ENCODE measurements at regions not wholly inside any gene's neighbourhood (a gene's known extent, or its start where the extent isn't known, plus 50 kb on each side); places are given as distances from the start of the nearest gene placed in this dataset.
A peak's percentile ranks its signal among the peaks of the same experiment; 100 is the strongest.

GRCh38 chr9:126146254-126147145 lies 180.1 kb upstream of the MVB12B start:
- Histone ChIP-seq H3K9me3 (replicated peaks; ENCODE audit: control insufficient read depth, insufficient read depth, low read length) (no peaks in the 10 kb centered on the region; the same call in 2 of the 3 replicates), H3K4me2 (ENCODE audit: control insufficient read depth, insufficient read depth) (peak overlapping the region; percentile 27; the same call in 1 of the 2 replicates), H3K79me2 (ENCODE audit: control insufficient read depth, insufficient read depth, low read length) (no peaks in the 10 kb centered on the region), H3K27ac (ENCODE audit: control insufficient read depth, insufficient read depth) (no peak overlapping the region), H3K9ac (ENCODE audit: control insufficient read depth, insufficient read depth, low read length) (no peak overlapping the region), H3K4me3 (no peak overlapping the region), H2AFZ (ENCODE audit: control insufficient read depth, low read depth, low read length) (peak overlapping the region; percentile 42), H3K4me1 (ENCODE audit: control insufficient read depth, insufficient read depth, low read length) (no peaks in the 10 kb centered on the region), H3K36me3 (ENCODE audit: control insufficient read depth in 2 of 2, insufficient read depth in 2 of 2, low read length in 1 of 2) (no peaks in the 10 kb centered on the region), H3K27me3 (replicated peaks in 1 of 2; ENCODE audit: control insufficient read depth in 2 of 2, insufficient read depth in 2 of 2, low read length in 1 of 2) (no peaks in the 10 kb centered on the region; a peak in 1 of 4 replicates), H4K20me1 (ENCODE audit: control insufficient read depth, insufficient read depth) (no peaks in the 10 kb centered on the region)
- ATAC-seq (peak; percentile 90), DNase-seq (ENCODE audit: low read depth, low spot score) (peak; percentile 15), FAIRE-seq (peak; percentile 41)
- CTCF ChIA-PET: interaction anchor here (1.4 kb wide), 2 partner anchors 9 to 13 kb away, joined by 3 to 4 read pairs; no protein-coding TSS in a partner anchor
- WGBS (ENCODE audit: insufficient coverage, insufficient replicate concordance, low lambda C conversion rate, missing lambda C conversion rate): 2% methylated on average over 19 of the region's 19 CpGs
- SMC1A ChIA-PET (ENCODE audit: uncharacterized antibody, unreplicated experiment): interaction anchor here (0.6 kb wide), 1 partner anchor 259 kb away, joined by 3 read pairs; no protein-coding TSS in a partner anchor
- POLR2A ChIA-PET: no interaction called here
- RAD21 ChIA-PET (ENCODE audit: unreplicated experiment): no interaction called here
- intact Hi-C loops (cut with micrococcal nuclease; ENCODE audit: unreplicated experiment): loop anchor here (10.0 kb wide), 1 partner anchor 348 kb away; no protein-coding TSS in a partner anchor
- BruUV-seq (replicated peaks): no TSS peak
- in situ Hi-C loops (cut with MboI): loop anchor here (10.0 kb wide), 1 partner anchor 338 kb away; no protein-coding TSS in a partner anchor
- no peak for TF ChIP-seq E2F4 (IDR thresholded peaks at IDR 0.05; ENCODE audit: low read depth, low read length)
- peak; percentile 35; the same call in 1 of the 2 replicates for TF ChIP-seq RAD21 (IDR thresholded peaks at IDR 0.05; ENCODE audit: insufficient read depth, low read depth, low read length)
- TF ChIP-seq IRF4 (IDR thresholded peaks at IDR 0.05; ENCODE audit: low read depth, low read length): no peak
- no peak for TF ChIP-seq PRDM15 (CRISPR knock-in tag; IDR thresholded peaks at IDR 0.05)
- TF ChIP-seq RAD51 (IDR thresholded peaks at IDR 0.05): no peak
- TF ChIP-seq RUNX3 (IDR thresholded peaks at IDR 0.05; ENCODE audit: low read length): peak; percentile 58
- no peak for TF ChIP-seq PML (IDR thresholded peaks at IDR 0.05; ENCODE audit: low read length)
- TF ChIP-seq MEF2B (IDR thresholded peaks at IDR 0.05; ENCODE audit: partially characterized antibody, poor library complexity, severe bottlenecking): peak; percentile 92
- TF ChIP-seq, protein P1, sequence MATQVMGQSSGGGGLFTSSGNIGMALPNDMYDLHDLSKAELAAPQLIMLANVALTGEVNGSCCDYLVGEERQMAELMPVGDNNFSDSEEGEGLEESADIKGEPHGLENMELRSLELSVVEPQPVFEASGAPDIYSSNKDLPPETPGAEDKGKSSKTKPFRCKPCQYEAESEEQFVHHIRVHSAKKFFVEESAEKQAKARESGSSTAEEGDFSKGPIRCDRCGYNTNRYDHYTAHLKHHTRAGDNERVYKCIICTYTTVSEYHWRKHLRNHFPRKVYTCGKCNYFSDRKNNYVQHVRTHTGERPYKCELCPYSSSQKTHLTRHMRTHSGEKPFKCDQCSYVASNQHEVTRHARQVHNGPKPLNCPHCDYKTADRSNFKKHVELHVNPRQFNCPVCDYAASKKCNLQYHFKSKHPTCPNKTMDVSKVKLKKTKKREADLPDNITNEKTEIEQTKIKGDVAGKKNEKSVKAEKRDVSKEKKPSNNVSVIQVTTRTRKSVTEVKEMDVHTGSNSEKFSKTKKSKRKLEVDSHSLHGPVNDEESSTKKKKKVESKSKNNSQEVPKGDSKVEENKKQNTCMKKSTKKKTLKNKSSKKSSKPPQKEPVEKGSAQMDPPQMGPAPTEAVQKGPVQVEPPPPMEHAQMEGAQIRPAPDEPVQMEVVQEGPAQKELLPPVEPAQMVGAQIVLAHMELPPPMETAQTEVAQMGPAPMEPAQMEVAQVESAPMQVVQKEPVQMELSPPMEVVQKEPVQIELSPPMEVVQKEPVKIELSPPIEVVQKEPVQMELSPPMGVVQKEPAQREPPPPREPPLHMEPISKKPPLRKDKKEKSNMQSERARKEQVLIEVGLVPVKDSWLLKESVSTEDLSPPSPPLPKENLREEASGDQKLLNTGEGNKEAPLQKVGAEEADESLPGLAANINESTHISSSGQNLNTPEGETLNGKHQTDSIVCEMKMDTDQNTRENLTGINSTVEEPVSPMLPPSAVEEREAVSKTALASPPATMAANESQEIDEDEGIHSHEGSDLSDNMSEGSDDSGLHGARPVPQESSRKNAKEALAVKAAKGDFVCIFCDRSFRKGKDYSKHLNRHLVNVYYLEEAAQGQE (IDR thresholded peaks at IDR 0.05; ENCODE audit: low read depth, low read length): no peak
- peak; percentile 17 to 33; a peak in 2 of 4 replicates for TF ChIP-seq BHLHE40 (IDR thresholded peaks at IDR 0.05; ENCODE audit: borderline replicate concordance in 1 of 2, low read depth in 2 of 2, low read length in 1 of 2)
- TF ChIP-seq SP1 (IDR thresholded peaks at IDR 0.05; ENCODE audit: low read depth, low read length): peak; percentile 25
- peak; percentile 39; the same call in 1 of the 2 replicates for TF ChIP-seq EED (IDR thresholded peaks at IDR 0.05; ENCODE audit: low read depth)

Measured in GM12878 (cell line).